Endothelial cell of umbilical vein (primary cell): ENCODE measurements at regions not wholly inside any gene's neighbourhood (a gene's known extent, or its start where the extent isn't known, plus 50 kb on each side); places are given as distances from the start of the nearest gene placed in this dataset.

Experiments
- BruUV-seq: library from RNA; stranded (reverse); fragments of 400-500 nt; replicated peaks from 2 replicates; lab custom pipeline; 2021; lab: Mats Ljungman, UMichigan
- CTCF ChIA-PET: fragments of 300-600, 350-600 bp; sonication (Branson Sonifier 250); formaldehyde crosslinking; loops from one replicate; lab custom pipeline; 2021; ENCODE audit warnings: antibody characterized with exemption, inconsistent platforms; lab: Charles Lee
- POLR2A ChIA-PET: fragments of 300-600, 350-600 bp; sonication (Branson Sonifier 250); formaldehyde crosslinking; loops from one replicate; lab custom pipeline; 2021; ENCODE audit warnings: antibody characterized with exemption, inconsistent platforms; lab: Charles Lee
- DNase-seq: peaks from one replicate; pipeline ENCODE4 v3.0.0-alpha.2; 2011; ENCODE audit warnings: low read depth, low spot score
- FAIRE-seq: peaks from 2 replicates; lab custom pipeline; 2011; peaks lifted over from hg19 to GRCh38; lab: Jason Lieb, UNC
- H2AFZ ChIP-seq: 2 replicates; pipeline ENCODE4 v1.6.0; 2012; ENCODE audit warnings: low read depth, low read length, control low read depth, inconsistent platforms
- H3K27ac ChIP-seq: 2 replicates; pipeline ENCODE4 v1.5.1; 2011; ENCODE audit warnings: low read depth, mild to moderate bottlenecking, control low read depth, low read length, moderate library complexity; ENCODE audit not compliant: insufficient read depth
- H3K27me3 ChIP-seq, 2 experiments: 2 replicates each; pipeline versions ENCODE4 v1.6.0 to v1.6.1; 2011; ENCODE audit warnings: low read length in 2 of 2, mixed read lengths in 1 of 2; ENCODE audit not compliant: control insufficient read depth in 2 of 2, insufficient read depth in 2 of 2
- H3K36me3 ChIP-seq, 2 experiments: 2 replicates in 1 of 2; 3 replicates in 1 of 2; pipeline ENCODE4 v1.5.1; 2011; ENCODE audit warnings: low read length in 2 of 2, mild to moderate bottlenecking in 1 of 2, moderate library complexity in 1 of 2; ENCODE audit not compliant: control insufficient read depth in 2 of 2, insufficient read depth in 2 of 2; ENCODE audit errors: extremely low read depth in 1 of 2
- H3K4me1 ChIP-seq: 3 replicates; pipeline ENCODE4 v1.5.1; 2011; ENCODE audit warnings: mild to moderate bottlenecking, low read length; ENCODE audit not compliant: control insufficient read depth, insufficient read depth; ENCODE audit errors: extremely low read depth
- H3K4me2 ChIP-seq: 2 replicates; pipeline ENCODE4 v1.6.1; 2011; ENCODE audit warnings: low read length, control low read depth, mixed read lengths; ENCODE audit not compliant: insufficient read depth
- H3K4me3 ChIP-seq, 3 experiments: fragments of 200-600 bp in 1 of 3; sonication (generic), shearing (Covaris generic) in 1 of 3; replicated peaks in 1 of 3; 2 replicates each; pipeline ENCODE4 v1.5.1; 2011 to 2016; ENCODE audit warnings: control low read depth in 3 of 3, low read length in 3 of 3, mild to moderate bottlenecking in 2 of 3, inconsistent platforms in 1 of 3, low read depth in 1 of 3, moderate library complexity in 1 of 3; ENCODE audit not compliant: insufficient read depth in 1 of 3
- H3K79me2 ChIP-seq: 2 replicates; pipeline ENCODE4 v1.6.0; 2012; ENCODE audit warnings: low read length, inconsistent platforms; ENCODE audit not compliant: control insufficient read depth, insufficient read depth
- H3K9ac ChIP-seq: replicated peaks from 2 replicates; pipeline ENCODE3; 2011; ENCODE audit warnings: low read length, control low read depth; ENCODE audit not compliant: insufficient read depth; ENCODE audit errors: extremely low read depth
- H3K9me1 ChIP-seq: replicated peaks from 3 replicates; pipeline ENCODE4 v1.6.0; 2011; ENCODE audit warnings: mild to moderate bottlenecking, low read length; ENCODE audit not compliant: control insufficient read depth, insufficient read depth; ENCODE audit errors: extremely low read depth
- H3K9me3 ChIP-seq: replicated peaks from 2 replicates; pipeline ENCODE4 v1.5.1; 2012; ENCODE audit warnings: low read length, inconsistent platforms; ENCODE audit not compliant: control insufficient read depth, insufficient read depth
- H4K20me1 ChIP-seq: replicated peaks from 2 replicates; pipeline ENCODE3; 2011; ENCODE audit warnings: mild to moderate bottlenecking, low read length; ENCODE audit not compliant: control insufficient read depth, insufficient read depth; ENCODE audit errors: extremely low read depth
- EZH2 ChIP-seq: IDR thresholded peaks from 2 replicates; pipeline ENCODE4 v1.6.1; 2012; ENCODE audit warnings: borderline replicate concordance, low read depth, mild to moderate bottlenecking, moderate library complexity, low read length, inconsistent platforms; ENCODE audit not compliant: severe bottlenecking
- FOS ChIP-seq: IDR thresholded peaks from 2 replicates; pipeline ENCODE4 v1.6.1; 2011; ENCODE audit warnings: mild to moderate bottlenecking, low read length, moderate library complexity, borderline replicate concordance; ENCODE audit not compliant: insufficient read depth
- GATA2 ChIP-seq: IDR thresholded peaks from 2 replicates; pipeline ENCODE4 v1.7.0; 2011; ENCODE audit warnings: low read depth, mild to moderate bottlenecking, moderate library complexity, mixed read lengths, low read length; ENCODE audit not compliant: insufficient read length, insufficient read depth
- JUN ChIP-seq: IDR thresholded peaks from 2 replicates; pipeline ENCODE4 v1.6.1; 2011; ENCODE audit warnings: borderline replicate concordance, low read depth; ENCODE audit not compliant: insufficient read length, insufficient read depth
- MAX ChIP-seq: IDR thresholded peaks from 2 replicates; pipeline ENCODE4 v1.6.1; 2011; ENCODE audit not compliant: insufficient read depth, insufficient read length
- MYC ChIP-seq: IDR thresholded peaks from one replicate; pipeline ENCODE4 v1.6.1; 2011; ENCODE audit warnings: mild to moderate bottlenecking, low read depth, low read length
- POLR2A ChIP-seq: IDR thresholded peaks from 2 replicates; pipeline ENCODE4 v1.6.1; 2012; ENCODE audit warnings: low read depth, mild to moderate bottlenecking, control low read depth, low read length
- POLR2AphosphoS5 ChIP-seq: IDR thresholded peaks from 2 replicates; pipeline ENCODE4 v1.6.1; 2012; ENCODE audit warnings: low read depth, mild to moderate bottlenecking, control low read depth, low read length, moderate library complexity; ENCODE audit not compliant: insufficient read depth
- dilution Hi-C: fragments of 300-500 bp; cut with MboI; formaldehyde crosslinking; loops from one replicate; pipeline ENCODE4 v1.15.0; 2019; ENCODE audit warnings: low sequenced_read_pairs; ENCODE audit not compliant: extremely low pct_ligation_motif_present
- intact Hi-C: fragments of 100-400 bp; cut with micrococcal nuclease; formaldehyde crosslinking; loops from one replicate; pipeline ENCODE4 v1.10.0; 2022
- TF ChIP-seq, protein P1 (sequence below), 2 donors: IDR thresholded peaks; 1 replicate in 1 of 2; 2 replicates in 1 of 2; pipeline ENCODE4 v1.5.1; 2011; ENCODE audit warnings: low read length in 2 of 2, mild to moderate bottlenecking in 2 of 2, moderate library complexity in 2 of 2, control low read depth in 1 of 2, inconsistent platforms in 1 of 2, low read depth in 1 of 2; ENCODE audit not compliant: insufficient read depth in 1 of 2; ENCODE audit errors: extremely low read depth in 1 of 2

DNA sequence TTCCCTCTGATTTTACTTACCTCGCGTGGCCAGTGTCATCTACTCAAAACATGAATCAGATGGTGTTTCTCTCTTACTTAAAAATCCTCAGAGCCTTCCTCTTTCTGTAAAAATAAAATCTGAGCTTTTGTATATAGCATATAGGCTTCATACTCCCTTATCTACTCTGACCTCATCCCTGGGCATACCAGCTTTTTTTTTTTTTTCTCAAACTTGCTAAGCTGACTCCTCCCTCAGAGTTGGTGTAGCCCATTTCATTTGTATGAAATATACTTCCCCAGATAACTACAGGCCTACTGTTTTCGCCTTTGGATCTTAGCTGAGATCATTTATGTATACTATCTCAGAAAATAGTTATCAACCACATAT, 648.9 kb upstream of the ALCAM start:
- Histone ChIP-seq H4K20me1 (no peaks in the 10 kb centered on the region), H3K9me1 (no peaks in the 10 kb centered on the region), H3K27ac (no peak overlapping the region), H3K4me1 (no peaks in the 10 kb centered on the region), H3K4me2 (no peak overlapping the region), H3K36me3 (no peaks in the 10 kb centered on the region), H3K79me2 (no peaks in the 10 kb centered on the region), H3K9me3 (no peaks in the 10 kb centered on the region), H3K4me3 (no peak overlapping the region), H2AFZ (no peak overlapping the region), H3K27me3 (no peaks in the 10 kb centered on the region), H3K9ac (no peak overlapping the region)
- no TSS peak for BruUV-seq
- ChIA-PET CTCF (interaction anchor here (1.0 to 1.1 kb wide), 2 partner anchors 21 to 38 kb away, joined by 3 read pairs; no protein-coding TSS in a partner anchor), POLR2A (no interaction called here)
- dilution Hi-C loops, result no loop called here
- no peak for FAIRE-seq
- no peak for TF ChIP-seq GATA2
- TF ChIP-seq, protein P1, sequence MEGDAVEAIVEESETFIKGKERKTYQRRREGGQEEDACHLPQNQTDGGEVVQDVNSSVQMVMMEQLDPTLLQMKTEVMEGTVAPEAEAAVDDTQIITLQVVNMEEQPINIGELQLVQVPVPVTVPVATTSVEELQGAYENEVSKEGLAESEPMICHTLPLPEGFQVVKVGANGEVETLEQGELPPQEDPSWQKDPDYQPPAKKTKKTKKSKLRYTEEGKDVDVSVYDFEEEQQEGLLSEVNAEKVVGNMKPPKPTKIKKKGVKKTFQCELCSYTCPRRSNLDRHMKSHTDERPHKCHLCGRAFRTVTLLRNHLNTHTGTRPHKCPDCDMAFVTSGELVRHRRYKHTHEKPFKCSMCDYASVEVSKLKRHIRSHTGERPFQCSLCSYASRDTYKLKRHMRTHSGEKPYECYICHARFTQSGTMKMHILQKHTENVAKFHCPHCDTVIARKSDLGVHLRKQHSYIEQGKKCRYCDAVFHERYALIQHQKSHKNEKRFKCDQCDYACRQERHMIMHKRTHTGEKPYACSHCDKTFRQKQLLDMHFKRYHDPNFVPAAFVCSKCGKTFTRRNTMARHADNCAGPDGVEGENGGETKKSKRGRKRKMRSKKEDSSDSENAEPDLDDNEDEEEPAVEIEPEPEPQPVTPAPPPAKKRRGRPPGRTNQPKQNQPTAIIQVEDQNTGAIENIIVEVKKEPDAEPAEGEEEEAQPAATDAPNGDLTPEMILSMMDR (IDR thresholded peaks at IDR 0.05; ENCODE audit: extremely low read depth in 1 of 2, insufficient read depth in 1 of 2, low read depth in 1 of 2, low read length in 2 of 2), result no peak
- no peak for TF ChIP-seq POLR2A
- TF ChIP-seq MYC, result no peak
- no peak for TF ChIP-seq FOS
- TF ChIP-seq MAX, result no peak
- TF ChIP-seq POLR2AphosphoS5, result no peak
- no peak for TF ChIP-seq JUN
- no peak for TF ChIP-seq EZH2
- intact Hi-C loops, result no loop called here
- DNase-seq, result no peak
